Right hindlimb (tissue), 1 donor: ENCODE measurements at regions not wholly inside any gene's neighbourhood (a gene's known extent, or its start where the extent isn't known, plus 50 kb on each side); places are given as distances from the start of the nearest gene placed in this dataset.
A peak's percentile ranks its signal among the peaks of the same experiment; 100 is the strongest.
"Not testable (repeated sequence)": the region's sequence is repeated elsewhere in the genome, so short reads cannot be mapped to it uniquely, and the experiment has no call there.

ENCODE experiments used
- DNase-seq: peaks from one replicate; pipeline ENCODE4 v3.0.0-alpha.2; 2018

DNA sequence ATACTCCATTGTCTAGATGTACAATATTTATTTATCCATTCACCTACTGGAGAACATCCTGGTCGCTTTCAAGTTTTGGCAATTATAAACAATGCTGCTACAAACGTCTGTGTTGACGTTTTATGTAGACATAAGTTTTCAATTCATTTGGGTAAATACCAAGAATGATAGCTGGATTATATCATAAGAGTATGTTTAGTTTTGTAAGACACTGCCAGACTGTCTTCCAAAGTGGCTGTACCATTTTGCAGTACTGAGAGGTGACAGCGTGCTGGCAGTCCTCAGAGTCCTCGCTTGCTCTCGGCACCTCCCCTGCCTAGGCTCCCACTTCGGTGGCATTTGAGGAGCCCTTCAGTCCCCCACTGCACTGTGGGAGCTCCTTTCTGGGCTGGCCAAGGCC, 253.3 kb upstream of the INTU start:
- DNase-seq: no peak

DNA sequence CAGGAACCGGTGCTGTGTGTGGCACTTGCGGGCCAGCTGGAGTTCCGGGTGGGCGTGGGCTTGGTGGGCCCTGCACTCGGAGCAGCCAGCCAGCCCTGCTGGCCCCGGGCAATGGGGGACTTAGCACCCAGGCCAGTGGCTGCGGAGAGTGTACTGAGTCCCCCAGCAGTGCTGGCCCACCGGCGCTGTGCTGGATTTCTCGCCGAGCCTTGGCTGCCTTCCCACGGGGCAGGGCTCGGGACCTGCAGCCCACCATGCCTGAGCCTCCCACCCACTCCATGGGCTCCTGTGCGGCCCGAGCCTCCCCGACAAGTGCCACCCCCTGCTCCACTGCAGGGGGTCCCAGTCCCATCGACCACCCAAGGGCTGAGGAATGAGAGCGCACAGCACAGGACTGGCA, 252.8 kb upstream of the INTU start:
- not testable (repeated sequence) for DNase-seq

DNA sequence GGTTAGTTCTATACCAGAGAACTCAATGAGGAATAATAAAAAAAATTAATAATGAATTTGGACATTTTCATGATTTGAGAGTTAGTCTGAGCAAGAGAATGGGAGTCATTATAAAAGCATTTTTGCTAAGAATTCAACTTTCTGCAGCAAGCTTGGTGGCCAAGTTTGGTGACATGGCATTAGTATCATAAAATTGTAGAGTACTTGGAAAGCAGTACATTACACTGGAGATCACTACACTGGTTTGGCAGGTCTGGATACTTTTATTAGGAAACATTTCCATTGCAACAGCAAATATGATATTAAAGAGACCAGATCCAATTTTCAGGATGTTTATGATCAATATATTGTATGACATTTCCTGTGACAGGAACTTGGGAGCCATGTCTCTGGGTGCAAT, 249.1 kb upstream of the INTU start:
- no peak for DNase-seq

DNA sequence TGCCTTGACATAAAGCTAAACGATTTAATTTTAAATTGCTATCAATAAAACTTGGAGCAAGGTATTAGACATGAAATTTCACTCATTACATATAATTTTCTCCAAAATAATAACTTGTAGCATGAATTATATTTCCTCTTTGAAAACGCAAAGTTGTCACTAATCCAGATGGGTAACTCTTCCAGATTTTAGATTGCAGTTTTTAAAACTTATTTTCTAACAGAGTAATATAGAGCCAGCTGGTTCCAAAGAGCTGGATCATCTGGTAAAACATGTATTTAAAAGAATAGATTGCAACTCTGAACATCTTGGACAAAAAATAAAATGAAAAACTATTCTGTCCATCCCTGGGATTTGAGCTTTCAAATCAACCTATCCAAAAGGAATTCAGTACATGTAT, 238.2 kb upstream of the INTU start:
- no peak for DNase-seq

DNA sequence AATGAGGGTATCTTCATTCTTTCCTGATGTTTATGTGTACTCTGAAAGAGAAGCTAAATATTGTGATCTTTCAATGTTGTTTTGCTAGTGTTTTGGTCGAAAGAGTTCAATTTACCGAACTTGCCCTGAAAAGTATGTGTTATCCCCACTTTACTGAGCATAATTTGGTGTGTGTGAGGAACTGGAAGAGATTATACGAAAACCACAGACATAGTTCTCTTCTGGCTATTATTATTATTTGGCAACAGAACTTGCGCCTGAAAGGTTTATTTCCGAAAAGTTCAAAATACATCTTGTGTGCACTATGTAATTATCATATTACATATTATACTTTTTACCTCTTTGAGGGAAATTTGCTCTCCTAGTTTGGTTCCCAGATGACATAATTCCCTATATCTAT, 232.5 kb upstream of the INTU start:
- DNase-seq: no peak

DNA sequence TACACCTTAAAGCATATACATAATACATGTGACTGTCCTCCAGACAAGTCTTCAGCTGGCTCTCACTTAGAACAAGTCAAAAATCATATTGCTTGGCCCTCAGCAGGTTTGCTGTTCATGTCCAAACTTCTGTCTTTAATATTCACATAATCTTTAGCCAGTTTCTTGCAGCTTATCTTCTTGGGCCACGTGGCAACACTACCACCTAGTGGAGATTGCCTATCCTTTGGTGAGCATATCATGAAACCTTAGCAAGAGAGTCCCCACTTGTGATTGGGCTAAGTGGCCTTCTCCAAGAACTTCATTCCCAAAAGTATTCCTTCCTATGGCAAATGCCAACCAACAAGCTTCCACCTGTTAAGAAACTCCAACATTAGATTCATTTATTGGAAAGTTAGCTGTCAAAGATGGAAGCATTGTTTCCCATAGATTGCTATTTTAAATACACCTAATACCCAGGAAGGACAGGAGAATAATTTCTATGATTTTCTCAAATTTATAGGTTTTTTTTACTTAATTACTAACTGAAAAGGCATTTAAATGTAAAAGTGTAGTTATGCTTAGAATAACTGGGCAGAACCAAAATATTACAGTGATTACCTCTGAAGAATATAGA, 231.9 kb upstream of the INTU start:
- peak; percentile 87 for DNase-seq

DNA sequence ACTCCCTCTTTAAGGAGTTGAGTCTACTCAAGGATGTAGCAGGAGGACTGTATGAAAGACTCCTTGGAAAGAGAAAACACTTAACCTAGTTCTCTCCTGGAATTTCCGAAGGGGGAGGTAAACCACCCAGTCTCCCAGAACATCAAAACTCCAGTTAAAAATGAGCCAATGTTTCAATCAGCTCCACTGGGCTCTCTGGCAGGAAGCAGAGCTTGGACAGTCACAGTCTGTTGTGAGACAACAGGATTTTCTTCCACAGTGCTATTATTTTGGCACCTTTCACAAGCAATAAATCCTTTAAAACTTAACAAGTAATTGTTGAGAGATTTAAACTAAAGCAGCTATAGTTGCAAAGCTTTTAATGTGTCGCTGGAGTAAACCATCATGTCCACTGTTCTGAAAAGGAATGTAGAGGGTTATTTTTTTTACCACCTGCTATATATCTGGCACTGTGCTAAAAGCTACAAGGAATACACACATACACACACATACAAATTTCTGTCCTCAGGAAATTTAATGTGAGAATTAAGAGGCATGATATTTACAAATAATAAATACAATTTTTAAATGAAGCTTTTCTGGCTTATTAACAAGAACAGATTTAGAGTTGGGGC, 229.2 kb upstream of the INTU start:
- peak; percentile 74 for DNase-seq

DNA sequence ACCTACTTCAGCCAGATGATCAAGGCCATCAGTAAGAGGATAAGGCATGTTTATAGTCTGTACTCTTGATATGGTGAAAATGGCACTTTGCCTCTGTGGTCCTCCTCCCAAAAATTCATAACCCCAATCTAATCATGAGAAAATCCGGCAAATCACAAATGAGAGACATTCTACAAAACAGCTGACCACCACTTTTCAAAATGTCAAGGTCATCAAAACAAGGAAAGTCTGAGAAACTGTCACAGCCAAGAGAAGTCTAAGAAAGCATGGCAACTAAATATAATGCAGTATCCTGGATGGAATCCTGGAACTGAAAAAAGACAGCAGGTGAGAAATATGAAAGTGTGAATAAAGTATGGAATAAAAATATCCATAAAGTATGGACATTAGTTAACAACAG, 226.6 kb upstream of the INTU start:
- no peak for DNase-seq

DNA sequence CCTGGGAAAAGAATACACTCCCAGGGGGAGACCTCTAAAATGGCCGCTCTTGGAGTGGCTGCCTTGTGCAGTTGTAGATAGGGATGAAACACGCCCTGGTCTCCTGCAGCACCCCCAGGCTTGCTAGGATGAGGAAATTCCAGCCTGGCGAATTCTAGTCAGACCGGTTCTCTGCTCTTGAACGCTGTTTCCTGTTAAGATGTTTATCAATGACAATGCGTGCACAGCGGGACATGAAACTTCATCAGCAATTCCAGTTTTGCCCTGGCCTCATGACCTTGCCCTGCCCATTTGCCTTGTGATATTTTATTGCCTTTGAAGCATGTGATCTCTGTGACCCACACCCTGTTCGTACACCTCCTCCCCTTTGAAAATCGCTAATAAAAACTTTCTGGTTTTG, 225.2 kb upstream of the INTU start:
- DNase-seq: not testable (repeated sequence)

DNA sequence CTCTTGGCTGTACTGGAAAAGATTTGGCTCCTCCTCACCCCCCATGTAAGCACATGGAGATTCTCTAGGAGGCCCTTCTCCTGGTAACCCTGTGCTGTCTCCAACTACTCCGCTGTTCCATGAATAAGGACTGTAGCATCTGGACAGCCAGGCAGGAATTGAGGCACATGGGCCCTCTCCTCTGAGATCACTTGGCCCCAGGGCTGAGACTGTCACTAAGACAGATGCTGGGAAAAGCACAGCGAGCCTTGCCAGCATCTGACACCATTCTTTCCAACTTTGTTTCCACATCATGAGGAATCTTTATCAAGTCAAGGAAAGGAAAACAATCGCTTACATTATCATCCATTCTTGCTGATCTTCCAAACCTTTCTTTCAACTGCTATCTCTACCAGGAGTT, 222.6 kb upstream of the INTU start:
- no peak for DNase-seq

DNA sequence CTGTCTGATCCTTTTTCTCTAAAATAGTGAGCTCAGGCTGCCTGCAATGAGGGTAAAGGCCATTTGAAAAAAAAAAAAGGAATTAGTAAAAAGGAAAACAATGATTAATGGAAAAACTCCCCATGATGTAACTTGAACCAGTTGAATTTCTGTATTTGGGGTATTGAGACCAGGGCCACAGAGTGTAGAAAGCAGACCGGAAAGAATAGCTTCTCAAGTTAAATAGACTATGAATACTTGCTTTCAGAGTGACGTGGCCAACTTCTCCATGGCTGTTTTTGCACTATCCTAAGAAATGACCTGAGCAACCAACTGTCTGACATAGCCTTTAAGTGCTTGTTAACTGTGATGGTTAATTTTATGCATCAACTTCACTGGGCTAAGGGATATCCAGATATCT, 222.1 kb upstream of the INTU start:
- DNase-seq: no peak

DNA sequence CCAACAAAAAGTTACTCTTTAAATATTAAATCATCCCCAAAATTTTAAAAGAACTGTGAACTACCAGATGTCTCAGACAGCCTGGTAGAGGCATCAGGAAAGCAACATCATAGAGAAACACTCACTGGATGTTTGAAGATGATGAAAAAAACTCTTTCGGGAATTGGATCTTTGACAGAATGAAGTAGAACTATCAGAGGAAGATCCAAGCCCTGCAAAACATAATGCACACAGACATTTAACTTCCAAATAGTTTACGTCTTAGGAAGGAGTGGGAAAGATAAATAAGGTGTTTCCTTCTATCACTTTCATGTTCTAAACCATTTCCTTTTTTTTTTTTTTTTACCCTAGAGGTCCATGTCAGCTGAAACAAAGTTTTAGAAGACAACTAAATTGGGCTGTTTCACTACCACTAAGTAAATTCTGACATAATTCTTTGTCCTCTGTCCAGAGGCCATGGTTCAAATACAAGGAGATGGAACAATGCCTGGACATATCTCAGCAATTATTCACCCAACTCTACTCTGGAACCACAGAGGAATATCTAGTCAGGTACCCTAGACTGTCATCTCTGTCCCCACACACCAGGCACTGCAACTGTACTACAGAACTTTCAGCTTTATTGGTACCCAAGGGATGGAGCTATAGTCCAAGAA, 217.7 kb upstream of the INTU start:
- no peak for DNase-seq

DNA sequence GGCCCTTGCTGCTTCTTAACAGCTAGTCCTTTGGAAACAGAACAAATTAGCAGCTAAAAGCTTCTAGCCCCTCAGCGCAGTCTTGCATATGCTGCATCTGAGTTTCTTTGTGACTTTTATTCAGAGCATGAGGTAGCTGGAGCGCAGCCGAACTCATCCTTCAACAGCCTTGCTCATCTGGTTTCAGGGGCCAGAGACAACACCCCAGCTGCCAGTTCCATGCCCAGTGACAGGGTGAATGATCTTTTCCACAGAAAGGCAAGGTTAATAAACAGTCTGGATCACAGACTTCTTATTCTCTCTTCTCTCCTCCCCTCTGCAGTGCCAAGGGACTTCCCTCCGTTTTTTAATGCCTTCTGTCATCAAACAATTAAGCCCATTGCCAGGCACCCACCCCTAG, 216.6 kb upstream of the INTU start:
- peak; percentile 31 for DNase-seq

DNA sequence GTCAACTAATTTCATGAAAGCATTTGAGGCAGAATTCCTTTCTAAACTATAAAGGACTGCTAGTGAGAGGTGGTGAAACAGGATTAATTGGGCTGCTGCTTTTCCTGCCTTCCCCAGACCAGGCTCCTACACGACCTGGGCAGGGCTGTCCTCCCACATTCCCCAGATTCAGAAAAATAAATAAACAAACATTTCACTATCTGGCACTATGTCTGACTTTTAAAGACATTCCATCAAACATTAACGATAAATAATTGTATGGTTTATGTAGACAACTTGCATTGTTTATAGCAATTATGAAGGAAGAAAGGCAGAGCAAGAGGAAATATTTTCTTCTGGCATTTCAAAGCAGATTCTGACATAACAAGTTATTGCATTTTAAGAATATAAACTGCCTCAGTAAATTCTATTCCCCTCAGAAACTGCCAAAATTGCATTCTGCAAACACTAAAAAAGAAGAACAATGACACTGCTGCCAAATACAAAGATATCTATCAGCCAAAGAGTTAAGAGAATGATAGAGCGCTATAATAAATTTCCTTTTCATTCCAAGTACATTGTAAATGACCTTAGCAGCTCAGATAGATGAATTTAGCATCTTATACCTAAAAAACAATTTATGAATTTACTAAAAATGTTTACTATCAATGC, 214.7 kb upstream of the INTU start:
- no peak for DNase-seq

DNA sequence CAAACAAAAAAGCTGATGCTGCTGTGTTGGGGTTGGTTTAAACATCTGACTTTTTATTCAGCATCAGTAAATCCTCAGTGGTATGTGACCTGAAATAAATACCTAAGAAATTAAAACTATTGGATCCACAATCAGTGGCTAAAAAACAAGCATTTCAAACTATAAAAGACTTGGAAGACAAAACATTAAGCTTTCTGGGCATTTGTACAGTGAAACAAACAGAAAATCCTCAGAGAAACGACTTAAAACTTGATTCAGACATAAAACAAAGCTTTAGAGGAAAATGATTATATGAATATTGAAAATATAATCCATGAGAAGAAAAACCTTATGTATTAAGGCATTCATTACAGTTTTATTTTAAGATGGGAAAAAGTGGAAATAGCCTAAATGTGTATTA, 213.3 kb upstream of the INTU start:
- no peak for DNase-seq

DNA sequence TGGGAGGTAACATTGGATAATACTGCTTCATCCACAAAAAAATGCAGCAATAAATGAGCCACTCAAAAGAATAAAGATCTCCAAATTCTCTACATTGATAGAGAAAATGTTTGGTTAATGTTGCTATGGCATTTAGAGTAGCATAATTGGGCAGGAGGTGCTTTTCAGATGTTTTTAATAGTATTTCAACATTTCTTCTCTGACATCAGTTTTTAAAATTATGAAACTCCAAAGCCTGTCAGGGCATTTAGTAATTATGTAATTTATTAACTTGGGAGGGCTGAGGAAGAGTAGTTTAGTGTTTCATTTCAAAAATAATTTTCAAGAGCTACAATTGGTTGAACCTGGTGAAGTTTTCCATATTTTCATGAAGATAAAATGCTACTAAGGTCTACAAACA, 211.3 kb upstream of the INTU start:
- DNase-seq: no peak

DNA sequence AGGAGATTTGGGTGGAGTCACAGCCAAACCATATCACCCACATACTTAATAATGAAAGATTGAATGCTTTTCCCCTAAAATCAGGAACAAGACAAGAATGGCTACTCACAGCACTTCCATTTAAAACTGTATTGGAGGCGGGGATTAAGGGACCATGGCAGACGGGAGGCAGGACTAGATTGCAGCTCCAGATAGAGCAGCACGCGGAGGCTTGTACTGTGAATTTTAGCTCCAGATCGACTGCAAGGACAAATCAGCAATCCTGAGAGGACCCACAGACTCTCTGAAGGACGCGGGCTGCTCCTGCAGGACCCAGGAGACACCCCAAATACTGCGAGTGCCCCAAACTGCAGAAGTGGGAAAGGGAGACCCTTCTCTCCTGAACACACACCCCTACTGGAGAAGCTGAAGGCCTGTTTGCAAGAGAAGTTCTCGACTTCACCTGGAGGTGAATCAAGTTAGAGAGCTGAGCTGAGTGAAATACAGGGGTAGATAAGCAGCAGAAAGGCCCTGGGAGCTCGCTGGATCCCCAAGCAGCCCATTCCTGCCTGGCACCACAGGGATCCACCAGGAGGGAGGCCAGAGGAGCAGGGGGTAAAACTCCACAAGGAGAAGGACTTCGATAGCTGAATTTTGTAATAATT, 207.4 kb upstream of the INTU start:
- DNase-seq: no peak

DNA sequence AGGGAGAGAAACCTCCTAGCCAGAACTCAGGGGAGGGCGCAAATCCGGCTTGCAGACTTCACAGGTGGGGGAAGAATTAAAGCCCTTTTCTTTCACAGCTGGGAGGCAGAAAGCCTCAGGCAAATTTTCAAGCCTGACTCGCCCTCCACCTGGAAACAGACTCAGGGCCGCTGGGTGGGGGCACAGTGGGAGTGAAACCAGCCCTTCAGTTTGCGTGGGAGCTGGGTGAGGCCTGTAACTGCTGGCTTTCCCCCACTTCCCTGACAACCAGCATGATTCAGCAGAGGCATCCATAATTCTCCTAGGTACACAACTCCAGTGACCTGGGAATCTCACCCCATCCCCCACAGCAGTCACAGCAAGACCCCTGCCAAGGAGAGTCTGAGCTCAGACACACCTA, 206.9 kb upstream of the INTU start:
- DNase-seq: no peak

DNA sequence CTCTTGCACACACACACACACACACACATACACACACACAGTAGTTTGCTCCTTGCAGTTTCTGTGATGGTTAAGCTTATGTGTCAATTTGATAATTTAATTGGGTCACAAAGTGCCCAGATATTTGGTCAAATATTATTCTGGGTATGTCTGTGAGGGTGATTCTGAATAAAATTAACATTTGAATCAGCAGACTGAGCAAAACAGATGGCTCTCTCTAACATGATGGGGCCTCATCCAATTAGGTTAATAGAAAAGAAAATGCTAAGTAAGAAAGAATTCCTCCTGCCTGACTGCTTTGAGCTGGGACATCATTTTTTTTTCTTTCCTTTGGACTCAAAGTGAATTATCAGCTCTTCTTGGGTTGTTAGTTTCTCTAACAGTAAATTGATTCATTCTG, 191.2 kb upstream of the INTU start:
- DNase-seq: no peak

DNA sequence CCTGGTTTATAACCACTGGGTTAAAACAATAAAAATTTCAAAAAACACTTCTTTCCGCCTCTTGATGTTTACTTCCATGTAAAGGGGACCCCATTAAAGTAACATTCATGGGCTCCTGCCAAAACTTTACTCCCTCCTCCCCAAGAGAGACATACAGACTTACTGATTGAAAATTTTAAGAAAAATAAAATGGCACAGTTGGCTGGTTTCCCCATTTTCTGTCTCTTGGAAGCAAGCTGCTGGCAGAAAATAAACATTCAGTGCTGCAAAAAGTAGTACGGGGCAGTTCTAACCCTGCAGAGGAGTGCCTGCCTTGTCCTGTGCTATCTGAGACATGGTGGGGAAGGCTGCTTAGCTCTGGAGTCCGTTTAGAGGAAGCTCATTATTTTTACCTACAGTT, 187.3 kb upstream of the INTU start:
- DNase-seq: peak; percentile 22

DNA sequence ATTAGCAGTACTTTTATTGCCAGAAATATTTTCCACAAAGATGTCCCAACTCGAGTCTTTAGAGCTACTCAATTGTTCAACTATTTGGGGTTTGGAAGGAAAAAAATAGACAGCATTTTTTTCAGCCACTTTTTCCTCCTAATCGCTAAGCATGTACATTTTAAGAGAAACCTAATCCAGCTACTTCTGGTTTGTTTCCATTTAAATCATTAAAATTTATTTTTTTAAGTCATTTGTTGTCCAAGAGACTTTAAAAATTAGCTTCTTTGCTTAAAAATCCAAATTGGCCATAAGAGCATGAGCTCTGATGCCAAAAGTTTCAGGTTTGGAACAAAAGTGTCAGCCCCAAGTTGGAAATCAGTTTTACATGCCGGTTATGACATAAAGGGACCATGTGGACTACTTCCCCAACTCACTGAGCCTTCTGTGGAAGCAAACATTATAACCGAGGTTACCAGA, 186.3 kb upstream of the INTU start:
- peak; percentile 54 for DNase-seq

DNA sequence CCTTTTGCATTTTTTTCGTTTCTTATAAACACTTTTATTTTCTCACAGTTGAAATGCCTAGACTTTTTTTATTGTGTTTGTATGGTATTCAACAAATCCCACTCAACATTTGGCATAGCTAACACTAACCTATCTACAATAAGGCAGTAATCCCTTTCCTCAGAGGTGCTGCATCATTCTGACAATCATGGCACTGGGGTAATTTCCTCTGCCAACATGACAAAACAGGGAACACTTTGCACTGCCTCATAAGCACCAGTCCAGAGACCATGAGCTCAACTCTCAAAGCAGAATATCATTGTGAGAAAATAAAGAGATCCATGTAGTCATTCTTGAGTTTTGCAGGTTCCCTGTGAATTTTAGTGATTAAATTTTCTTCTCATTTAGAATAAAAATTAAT, 183.8 kb upstream of the INTU start:
- DNase-seq: no peak

DNA sequence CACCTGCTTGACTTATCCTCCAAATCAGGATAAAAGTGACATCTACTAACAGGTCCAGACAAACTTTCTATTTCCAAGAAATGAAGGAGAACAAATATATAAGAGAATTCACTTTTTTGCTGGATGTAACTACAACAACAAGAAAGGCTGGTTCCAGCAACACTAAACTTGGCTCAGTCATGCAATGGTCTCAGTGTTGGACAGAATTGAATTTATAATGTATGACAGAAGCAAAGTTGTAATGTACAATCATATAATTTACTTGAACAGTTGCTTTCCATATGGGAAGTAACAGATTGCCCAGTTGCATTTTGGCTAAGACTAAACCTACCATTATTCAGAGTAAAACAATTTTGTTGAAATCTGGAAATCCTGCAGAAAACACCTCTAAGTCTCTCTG, 183.3 kb upstream of the INTU start:
- DNase-seq: peak; percentile 55

DNA sequence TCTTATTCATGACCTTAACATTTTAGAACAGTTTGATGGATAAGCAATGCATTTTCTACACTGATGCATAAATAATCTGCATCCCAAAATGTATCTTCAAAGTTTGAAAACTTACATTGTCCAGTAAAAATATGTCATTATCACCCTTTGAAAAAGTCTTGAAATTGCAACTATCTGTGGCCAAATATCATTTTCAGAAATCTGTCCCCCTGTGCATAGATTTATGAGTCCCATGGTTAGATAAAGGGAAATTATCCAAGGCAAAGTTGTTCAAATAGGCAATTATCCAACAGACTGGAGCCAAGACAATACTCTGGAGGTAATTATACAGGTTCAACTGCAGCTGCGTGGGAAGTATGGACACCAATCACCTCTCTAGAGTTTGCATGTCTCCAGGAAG, 182.5 kb upstream of the INTU start:
- no peak for DNase-seq
